Right forelimb (tissue), 1 donor: ENCODE measurements at regions not wholly inside any gene's neighbourhood (a gene's known extent, or its start where the extent isn't known, plus 50 kb on each side); places are given as distances from the start of the nearest gene placed in this dataset.
"Not testable (repeated sequence)": the region's sequence is repeated elsewhere in the genome, so short reads cannot be mapped to it uniquely, and the experiment has no call there.

Experiments
- DNase-seq: peaks from one replicate; pipeline ENCODE4 v3.0.0-alpha.2; 2018

- DNase-seq: no peak
These were observed 121.1 kb downstream of the PDCD6IP start for GRCh38 chr3:33919312-33920120.

DNA sequence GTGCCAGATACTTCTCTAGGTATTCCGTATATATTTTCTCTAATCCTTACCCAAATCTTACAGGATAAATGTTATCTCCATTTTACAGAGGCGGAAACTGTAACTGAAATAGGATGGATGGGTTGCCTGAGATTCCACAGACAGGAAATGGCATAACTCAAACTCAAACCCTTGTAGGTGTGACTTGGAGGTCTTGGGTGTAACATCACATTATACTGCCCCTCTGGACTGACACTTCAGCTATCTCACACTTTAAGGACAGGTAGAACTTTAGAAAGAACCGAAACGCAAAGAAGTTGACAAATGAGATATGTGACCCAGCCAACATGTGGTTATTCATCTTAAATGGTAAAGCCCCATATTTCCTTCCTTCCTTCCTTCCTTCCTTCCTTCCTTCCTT lies 122.1 kb downstream of the PDCD6IP start:
- no peak for DNase-seq

DNA sequence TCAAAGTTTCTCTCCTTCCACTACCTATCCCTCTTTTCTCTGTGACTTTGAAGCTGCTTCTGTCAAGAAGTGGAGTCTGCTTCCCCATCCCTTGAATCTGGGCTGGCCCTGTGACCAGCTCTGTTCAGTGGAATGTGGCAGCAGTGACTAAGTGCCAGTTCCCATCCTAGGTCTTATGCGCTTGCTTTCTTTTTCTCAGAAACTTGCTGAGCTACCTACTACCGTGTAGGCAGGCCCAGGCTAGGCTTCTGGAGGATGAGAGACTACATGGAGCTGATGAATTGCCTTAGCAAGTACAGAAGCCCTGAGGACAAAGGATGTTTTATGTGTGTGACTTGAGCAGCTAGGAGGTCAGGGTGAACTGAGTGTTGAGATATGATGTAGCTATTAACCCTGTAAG lies 123.2 kb downstream of the PDCD6IP start:
- no peak for DNase-seq

DNA sequence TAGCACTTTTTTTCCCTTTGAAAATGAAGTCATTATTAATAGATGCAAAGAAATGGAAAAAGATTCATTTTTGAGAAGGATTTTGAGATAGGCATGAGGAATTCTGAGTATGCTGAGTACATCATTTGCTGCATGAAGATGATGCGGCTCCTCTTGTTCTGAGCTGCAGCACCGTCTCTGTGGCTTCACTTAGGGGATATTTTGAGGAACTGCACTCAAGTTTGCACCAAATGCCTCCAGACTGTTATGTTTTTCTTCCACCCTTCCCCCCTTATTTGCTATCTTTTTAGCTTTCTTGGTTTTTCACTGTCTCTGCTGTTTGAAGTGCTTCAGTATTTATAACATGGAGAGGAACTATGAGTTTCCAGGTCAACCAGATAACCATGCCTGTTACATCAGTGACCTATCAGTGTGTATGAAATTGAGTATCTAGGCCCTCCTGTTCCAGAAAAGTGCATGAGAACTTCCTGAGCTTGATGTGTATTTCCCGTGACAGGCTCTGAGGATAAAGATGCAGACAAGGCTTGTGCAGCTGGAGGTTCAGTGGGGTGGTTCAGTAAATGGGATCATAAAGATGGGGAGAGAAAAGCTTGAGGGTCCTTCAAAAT lies 128.7 kb downstream of the PDCD6IP start:
- DNase-seq: no peak

DNA sequence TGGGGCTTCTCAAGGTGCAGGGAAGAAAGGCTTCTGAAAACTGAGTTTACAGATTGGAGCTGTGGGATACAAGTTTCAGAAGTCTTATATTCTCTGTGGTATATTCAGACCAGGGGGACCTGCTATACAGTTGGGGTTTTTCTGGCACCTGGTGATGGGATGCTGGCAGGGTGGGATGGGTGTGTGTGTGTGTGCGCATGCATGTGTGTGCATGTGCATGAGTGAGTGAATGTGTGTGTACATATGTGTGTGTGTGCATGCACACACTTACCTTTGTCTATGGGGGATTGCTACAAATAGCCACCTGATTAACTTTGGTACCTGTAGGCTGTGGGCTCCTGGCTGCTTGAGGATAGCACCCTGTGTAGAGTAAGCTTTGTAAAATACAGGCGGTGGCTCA lies 131.4 kb downstream of the PDCD6IP start:
- DNase-seq: no peak

DNA sequence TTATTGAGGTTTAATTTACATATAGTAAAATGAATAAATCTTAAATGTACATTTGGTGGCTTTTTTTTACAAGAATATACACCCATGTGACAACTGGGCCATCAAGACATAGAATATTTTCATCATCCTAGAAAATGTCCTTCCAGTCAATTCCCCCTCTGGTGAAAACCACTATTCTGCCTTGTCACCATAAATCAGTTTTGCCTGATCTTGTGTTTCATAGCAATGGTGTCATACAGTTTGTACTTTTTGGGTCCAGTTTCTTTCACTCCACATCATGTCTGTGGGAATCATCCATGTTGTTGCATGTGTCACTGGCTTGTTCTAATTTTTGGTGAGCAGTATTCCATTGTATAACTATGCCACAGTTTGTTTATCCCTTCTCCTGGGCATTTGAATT lies 133.1 kb downstream of the PDCD6IP start:
- no peak for DNase-seq

DNA sequence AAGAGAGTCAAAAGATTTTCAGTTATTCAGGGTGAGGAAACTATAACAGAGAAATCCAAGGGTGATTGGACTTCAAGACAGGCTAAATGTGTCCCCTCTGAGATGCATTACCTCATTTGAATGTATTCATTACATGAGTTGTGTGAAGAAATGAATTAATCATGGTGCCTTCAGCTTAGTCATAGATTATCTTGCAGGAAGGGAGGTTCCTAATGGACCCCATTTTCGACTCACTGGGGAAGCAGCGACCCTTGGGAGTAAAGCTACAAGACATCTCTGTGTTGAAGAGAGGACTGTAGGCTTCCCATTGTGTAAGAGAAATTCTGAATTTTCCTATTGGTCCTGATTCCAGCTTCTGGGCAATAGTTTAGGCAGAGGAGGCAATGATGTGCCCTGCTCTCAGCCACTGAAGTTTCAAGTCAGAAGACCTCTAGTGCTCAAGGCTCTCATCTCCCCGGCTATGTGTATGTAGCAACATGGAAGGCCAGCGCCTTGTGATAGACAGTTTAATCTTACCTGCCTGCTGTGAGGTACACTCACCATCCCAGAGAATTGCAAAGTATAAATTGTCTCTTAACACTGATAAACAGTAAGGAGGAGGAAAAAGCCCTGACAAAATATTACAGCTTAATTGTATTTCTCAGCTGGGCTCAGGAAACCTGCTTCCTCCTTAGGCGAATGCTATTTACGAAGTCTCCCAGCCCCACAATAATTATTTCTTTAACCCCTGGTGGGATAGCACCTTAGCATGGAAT lies 133.8 kb downstream of the PDCD6IP start:
- DNase-seq: no peak

DNA sequence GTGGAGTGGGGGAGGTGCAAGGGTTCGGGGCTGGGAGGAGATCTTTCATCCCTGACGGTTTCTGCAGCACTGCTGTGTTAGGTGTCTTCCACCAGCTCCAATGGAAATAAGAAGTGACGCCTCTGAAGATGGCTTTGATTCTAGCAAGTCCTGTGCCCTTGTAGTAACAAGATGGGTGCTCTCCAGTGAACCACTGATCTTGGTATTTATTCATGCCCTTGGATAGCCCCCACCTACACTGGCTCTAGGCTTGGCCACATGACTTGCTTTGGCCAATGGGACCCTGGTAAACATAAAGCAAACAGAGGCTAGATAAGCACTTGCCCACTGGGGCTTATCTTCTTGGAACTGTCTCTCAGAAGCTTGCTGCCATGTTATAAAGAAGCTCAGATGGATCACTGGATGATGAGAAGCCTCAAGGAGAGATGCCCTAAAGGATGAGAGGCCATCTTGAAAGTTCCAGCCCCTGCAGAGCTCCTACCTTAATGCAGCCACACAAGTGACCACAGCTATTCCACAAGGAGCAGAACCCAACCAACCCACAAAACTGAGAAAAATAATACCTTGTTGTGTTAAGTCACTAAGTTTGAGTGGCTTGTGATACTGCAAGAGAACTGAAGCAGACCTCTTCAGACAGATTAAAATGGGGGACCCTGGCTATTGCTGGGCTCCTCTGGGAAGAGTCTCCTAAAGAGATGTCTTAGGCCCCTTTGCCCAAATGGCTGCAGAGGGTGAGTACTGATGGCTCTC lies 137.9 kb downstream of the PDCD6IP start:
- DNase-seq: no peak

DNA sequence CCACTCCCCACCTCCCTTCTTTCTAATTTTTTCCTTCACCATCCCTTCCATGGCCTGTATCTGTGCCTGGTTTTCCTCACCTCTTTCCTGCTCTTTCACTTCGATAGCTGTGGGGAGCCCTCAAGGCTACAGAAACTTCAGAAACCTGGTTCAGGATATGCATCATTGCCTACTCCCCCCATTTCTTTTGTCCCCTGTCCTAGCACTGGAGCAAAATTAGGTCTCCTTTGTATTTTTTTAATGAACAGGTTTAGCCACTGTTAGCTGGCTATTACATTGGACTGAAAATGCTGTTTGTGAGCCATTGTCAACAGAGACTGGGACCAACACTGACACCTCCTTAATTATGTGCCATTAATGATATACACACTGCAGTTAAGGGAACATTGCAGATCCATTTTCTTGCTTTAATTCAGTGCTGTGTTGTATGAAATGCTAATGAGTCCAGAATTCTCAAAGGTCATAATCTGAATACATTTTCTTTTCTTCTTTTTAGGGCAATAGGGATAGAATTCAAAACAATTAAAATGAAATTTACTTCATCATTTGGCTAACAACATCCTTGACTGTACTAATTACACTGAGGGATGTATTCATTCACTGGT lies 138.6 kb downstream of the PDCD6IP start:
- DNase-seq: no peak

DNA sequence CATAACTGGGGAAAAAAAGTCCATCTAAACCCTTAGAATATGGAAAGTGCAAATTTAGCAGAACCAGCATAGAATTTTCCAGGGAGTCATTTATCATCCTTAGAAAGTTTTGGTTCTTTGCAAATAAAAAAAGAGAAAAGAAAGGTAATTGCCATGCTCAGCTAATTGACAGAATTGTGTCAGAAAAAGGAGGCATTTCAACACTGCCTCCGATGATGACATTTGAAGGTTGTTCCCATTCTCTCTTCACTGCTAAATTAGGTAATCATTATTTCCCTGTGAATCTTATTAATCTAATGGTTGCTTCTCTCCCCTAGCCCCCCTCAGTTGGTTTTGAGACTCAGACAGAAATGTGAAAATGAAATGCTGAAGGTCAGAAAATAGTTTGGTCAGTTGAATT lies 139.2 kb downstream of the PDCD6IP start:
- DNase-seq: no peak

DNA sequence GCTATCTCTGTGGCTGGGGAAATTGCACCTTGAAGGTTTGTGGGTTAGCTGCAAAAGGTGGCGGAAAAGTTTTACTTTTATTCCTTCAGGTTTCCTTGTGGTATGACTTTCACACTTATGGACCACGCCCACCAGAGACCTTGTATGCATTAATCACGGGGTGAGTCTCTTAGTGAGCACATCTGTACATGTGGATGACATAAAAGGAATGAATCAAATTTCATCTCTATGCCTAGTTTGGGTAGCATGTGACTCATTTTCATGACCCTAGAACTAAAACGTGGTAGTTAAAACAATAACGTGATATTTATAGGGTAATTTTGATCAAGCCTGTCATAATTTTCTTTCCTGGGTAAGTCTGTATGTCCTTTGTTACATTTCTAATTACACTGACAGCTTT lies 141.7 kb downstream of the PDCD6IP start:
- no peak for DNase-seq

DNA sequence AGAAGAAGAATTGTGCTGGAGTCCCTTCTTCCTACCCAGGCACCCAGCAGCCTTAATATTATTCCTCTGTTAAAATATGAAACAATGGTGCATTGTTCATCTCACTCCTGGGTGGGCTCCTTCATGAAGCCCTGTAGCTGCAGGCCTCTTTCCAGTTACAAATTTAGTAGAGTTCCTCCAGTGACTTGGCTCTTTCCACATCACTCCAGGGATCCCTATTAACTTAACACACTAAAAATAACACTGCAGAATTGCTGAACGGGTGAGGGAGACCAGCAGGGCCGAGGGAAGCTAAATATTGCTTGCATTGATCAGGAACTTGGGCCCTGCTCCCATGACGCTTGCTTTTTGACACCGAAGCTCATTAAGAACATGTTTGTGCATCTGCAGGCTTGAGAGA lies 142.3 kb downstream of the PDCD6IP start:
- no peak for DNase-seq

DNA sequence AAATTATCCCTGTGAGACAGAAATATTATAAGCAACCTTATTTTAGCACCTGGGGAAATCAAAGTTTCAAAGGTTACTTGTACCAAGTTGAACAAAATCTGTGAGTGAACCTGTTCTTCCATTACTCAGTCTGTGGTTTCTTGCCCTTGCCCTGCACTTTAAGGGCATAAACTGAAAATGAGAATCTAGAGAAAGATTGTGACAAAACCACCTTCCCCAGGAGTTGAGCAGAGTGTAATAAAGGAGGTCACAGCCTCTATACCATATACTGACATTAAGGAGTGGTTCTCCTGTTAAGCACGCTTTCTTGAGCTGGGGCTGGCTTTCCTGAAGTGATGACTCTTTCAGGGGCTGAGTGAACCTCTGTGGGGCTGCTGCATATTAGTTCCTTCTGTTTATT lies 143.4 kb downstream of the PDCD6IP start:
- DNase-seq: no peak

GRCh38 chr3:33942483-33943150 lies 144.2 kb downstream of the PDCD6IP start:
- DNase-seq: no peak

DNA sequence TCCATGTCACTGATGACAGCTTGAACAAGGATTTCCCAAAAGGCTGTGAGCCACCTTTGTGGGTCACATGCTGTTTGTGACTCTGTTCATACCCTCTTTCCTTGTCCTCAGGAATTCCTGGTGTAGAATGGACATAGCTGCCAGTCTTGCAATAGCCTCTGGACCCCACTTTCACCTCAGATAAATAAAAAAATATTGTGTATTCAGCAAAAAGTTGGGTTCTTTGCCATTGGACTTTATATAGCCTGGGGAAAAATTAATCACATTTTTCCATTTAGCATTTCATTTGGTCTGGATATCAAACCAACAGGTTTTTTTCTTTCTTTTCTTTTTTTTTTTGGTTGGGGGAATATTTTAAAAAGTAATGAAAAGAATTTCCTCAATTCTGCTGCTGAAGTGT lies 144.8 kb downstream of the PDCD6IP start:
- DNase-seq: no peak

DNA sequence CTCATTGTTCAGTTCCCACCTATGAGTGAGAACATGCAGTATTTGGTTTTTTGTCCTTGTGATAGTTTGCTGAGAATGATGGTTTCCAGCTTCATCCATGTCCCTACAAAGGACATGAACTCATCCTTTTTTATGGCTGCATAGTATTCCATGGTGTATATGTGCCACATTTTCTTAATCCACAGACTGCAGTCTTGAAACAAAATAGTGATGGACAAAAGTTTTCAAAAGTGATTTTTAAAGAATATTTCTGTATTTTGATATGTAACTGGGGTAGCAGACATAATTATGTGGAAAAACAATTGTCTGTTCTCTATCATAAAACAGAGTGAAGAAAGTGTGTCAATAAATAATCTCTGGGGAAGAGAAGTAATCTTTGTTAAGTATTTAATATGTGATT lies 148.2 kb downstream of the PDCD6IP start:
- DNase-seq: not testable (repeated sequence)

DNA sequence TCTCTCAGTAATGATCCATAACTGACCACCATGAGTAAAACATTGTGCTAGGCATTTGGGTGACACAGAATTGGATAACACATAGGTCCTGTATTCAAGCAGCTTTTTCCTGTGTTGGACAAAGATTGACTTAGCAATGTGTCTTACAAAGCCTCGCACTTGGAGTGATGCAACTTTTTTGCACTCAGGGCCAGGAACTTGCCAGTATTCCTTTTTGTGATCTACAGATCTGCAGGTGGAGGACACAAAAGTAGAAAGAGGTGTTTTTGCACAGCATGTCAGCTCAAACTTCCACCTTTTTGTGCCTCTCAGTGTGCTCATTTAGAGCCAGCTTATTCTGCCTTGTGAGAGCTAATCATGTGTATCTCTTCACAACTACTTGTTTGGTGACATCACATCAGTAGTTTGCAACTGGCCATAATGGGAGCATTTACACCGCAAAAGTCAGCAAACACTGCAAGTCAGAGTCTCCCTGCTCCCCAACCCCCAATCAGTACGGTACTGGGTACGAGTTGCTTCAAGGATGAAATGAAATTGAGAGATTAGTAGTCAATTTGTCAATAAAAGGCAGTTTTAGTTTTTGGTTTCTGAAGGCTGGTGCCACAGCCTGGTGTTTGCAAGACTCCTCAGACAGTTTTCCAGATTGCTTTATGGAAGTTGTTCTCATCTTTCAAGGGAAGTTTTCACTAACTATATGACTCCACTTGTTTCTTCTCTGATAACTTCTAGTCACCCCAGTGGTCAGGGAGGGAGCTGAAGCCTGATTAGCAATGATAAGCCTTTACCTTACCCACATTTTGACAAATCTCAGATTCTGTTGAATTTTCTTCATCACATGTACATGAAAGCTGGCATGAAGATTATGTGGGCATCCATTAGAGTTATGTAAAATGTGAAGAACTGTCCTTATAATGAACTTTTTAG lies 149.1 kb downstream of the PDCD6IP start:
- no peak for DNase-seq

DNA sequence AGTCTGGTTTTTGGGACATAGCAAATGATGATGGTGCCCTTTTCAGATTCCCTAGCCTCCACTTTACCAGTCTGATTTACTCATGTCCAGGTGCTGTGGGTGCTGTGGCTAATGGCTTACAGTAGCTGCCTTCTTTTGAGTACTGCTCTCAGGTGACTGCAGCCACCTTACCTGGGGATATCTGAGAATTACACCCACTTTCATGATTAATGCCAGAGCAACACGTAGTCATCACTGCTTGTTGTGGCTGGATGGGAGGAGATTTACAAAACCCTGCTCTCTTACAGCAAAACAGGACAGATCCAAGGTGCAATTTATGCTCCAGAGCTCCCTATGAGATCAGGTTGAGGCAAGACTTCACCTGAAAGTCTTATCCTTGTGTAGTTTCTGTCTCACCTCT lies 150.6 kb downstream of the PDCD6IP start:
- no peak for DNase-seq

DNA sequence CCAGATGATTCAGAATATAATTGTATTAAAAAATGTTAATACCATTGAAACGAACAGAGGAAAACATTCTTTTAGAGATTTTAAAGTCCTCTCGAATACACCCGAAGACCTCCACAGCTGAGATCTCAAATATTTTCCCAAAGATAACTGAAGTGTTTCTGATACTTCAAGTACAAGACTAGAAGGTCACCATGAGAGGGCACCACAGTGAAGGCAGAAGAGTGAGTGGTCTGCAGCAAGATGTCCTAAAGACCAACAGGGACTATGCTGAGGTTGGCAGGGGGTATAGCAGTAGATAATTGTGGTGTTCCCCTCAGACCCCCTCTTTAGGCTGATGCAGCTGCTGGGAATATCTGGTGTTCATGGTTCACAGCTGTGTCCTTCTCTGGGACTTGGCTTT lies 156.5 kb downstream of the PDCD6IP start:
- DNase-seq: no peak

DNA sequence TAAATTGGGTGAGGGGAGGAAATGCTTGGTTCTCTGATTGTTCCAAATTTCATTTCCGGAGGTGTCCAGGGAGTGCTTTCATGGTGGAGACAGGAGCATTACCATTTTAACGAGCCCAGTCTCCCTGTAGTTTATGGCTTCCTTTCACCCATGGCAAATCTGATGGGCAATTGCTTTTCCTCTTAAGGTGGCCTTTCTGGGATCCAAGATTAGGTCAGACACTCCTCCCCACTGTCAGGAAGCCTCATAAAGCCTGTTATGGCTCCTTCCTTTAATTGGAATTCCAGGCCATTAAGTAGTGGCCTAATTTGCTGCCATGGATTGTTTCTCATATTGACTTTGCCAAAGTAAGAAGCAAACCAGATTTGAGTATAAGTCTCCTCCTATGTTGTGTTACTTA lies 157.8 kb downstream of the PDCD6IP start:
- no peak for DNase-seq

GRCh38 chr3:33956776-33957175 lies 158.3 kb downstream of the PDCD6IP start:
- DNase-seq: no peak
